22Rv1 (cell line): ENCODE measurements at regions not wholly inside any gene's neighbourhood (a gene's known extent, or its start where the extent isn't known, plus 50 kb on each side); places are given as distances from the start of the nearest gene placed in this dataset.

Experiments
- H3K27ac ChIP-seq: fragments of 450-650 bp; 2 replicates; pipeline ENCODE4 v1.5.1; 2017
- ZFX ChIP-seq: fragments of 450-650 bp; IDR thresholded peaks from 2 replicates; pipeline ENCODE4 v1.6.1; 2017; ENCODE audit warnings: antibody characterized with exemption, borderline replicate concordance
- TF ChIP-seq, protein P1 (sequence below): fragments of 450-650 bp; IDR thresholded peaks from 2 replicates; pipeline ENCODE4 v1.5.1; 2017; ENCODE audit warnings: mild to moderate bottlenecking

DNA sequence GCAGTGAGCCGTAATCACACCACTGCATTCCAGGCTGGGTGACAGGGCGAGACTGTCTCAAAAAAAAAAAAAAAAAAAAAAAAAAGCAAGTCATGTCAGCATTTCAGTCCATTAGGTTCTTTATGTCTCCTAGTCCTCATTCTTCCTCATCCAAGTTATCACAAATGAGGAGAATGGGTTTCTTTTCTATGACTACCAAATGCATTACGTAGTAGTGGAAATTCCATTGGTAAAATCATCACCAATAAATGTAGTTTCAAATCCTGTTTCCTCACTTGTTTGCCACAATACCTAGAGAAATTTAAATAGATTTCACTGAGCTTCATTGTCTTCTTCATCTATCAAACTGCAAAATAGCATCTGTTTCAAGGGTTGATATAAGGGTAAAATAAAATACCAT is 317.6 kb upstream of the MME start:
- no peak overlapping the region for H3K27ac ChIP-seq
- TF ChIP-seq, protein P1, sequence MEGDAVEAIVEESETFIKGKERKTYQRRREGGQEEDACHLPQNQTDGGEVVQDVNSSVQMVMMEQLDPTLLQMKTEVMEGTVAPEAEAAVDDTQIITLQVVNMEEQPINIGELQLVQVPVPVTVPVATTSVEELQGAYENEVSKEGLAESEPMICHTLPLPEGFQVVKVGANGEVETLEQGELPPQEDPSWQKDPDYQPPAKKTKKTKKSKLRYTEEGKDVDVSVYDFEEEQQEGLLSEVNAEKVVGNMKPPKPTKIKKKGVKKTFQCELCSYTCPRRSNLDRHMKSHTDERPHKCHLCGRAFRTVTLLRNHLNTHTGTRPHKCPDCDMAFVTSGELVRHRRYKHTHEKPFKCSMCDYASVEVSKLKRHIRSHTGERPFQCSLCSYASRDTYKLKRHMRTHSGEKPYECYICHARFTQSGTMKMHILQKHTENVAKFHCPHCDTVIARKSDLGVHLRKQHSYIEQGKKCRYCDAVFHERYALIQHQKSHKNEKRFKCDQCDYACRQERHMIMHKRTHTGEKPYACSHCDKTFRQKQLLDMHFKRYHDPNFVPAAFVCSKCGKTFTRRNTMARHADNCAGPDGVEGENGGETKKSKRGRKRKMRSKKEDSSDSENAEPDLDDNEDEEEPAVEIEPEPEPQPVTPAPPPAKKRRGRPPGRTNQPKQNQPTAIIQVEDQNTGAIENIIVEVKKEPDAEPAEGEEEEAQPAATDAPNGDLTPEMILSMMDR: no peak
- TF ChIP-seq ZFX: no peak

DNA sequence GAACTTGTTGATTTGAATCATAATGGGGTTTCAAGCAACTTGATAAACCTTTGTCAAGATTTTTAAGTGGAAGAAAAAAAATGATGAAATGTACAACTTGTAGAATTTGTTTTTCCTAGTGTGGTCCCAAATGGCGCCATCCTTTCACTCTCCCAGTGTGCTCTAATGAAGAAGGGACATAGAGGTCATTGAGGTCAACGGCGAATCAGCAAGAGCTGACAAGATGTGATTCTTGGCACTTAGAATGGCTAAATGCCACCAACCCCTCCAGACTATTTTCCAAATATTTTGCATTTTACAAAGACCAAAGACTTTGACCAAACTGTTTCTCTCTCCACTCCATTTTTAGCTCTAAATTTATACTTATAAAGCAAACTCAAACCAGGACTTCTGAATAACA is 320.2 kb upstream of the MME start:
- no peak for TF ChIP-seq ZFX
- TF ChIP-seq, protein P1: no peak
- no peak overlapping the region for H3K27ac ChIP-seq

GRCh38 chr3:154758109-154758868 is 321.8 kb upstream of the MME start:
- H3K27ac ChIP-seq: peak overlapping the region; percentile 28
- TF ChIP-seq, protein P1: peak; percentile 71
- TF ChIP-seq ZFX: no peak

DNA sequence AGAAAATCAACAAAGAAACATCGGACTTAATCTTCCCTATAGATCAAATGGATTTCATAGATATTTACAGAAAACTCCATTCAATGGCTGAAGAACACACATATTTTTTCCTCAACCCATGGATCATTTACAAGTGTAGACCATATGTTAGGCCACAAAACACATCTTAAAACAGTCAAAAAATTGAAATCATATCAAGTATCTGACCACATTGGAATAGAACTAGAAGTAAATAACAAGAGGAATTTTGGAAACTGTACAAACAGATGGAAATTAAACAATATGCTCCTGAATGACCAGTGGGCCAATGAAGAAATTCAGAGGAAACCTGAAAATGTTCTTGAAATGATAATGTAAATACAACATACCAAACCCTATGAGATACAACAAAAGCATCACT is 323.1 kb upstream of the GPR149 start:
- no peak for TF ChIP-seq ZFX
- TF ChIP-seq, protein P1: no peak

GRCh38 chr3:154749514-154749913 is 319.5 kb upstream of the GPR149 start:
- no peak overlapping the region for H3K27ac ChIP-seq
- TF ChIP-seq, protein P1: no peak
- no peak for TF ChIP-seq ZFX

More for the DNA sequence above, 323.1 kb upstream of the GPR149 start:
- H3K27ac ChIP-seq: no peak overlapping the region

DNA sequence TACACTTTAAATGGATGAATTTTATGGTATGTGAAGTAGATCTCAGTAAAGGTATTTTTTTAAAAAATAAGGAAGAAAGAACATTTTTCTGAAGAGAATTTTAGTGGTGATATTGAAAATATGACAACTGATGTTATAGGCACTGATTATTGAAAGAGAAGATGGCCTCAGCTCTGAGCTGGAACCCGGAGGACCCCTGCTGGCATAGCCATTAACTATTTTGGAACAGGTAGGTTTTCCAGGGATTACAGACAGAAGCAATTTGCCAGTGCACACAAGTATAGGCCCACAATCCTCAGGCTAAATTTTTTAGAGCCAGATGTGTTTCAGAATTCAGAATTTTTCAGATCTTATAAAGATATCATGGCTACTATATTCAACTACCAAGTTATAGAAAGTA is 315.9 kb upstream of the GPR149 start:
- H3K27ac ChIP-seq: no peak overlapping the region
- TF ChIP-seq ZFX: no peak
- TF ChIP-seq, protein P1: peak; percentile 66

- H3K27ac ChIP-seq: no peak overlapping the region
- TF ChIP-seq, protein P1: no peak
- TF ChIP-seq ZFX: no peak
Measured at GRCh38 chr3:154745122-154745521, 315.1 kb upstream of the GPR149 start.
